Endodermal cell (in vitro differentiated cells): ENCODE measurements at regions not wholly inside any gene's neighbourhood (a gene's known extent, or its start where the extent isn't known, plus 50 kb on each side); places are given as distances from the start of the nearest gene placed in this dataset.

Experiments
- DNase-seq: peaks from one replicate; pipeline ENCODE4 v3.0.0-alpha.2; 2017
- H3K27ac ChIP-seq: 2 replicates; pipeline ENCODE4 v1.5.1; 2013; ENCODE audit warnings: mild to moderate bottlenecking, low read depth, low read length, moderate library complexity
- H3K27me3 ChIP-seq: 2 replicates; pipeline ENCODE4 v1.6.1; 2013; ENCODE audit warnings: mild to moderate bottlenecking, low read length, moderate library complexity; ENCODE audit not compliant: insufficient read depth, control insufficient read depth, poor library complexity, severe bottlenecking
- H3K36me3 ChIP-seq: 2 replicates; pipeline ENCODE4 v1.7.0; 2013; ENCODE audit warnings: mild to moderate bottlenecking, low read length, moderate library complexity; ENCODE audit not compliant: control insufficient read depth, insufficient read depth
- H3K4me1 ChIP-seq: one replicate; pipeline ENCODE4 v1.7.0; 2013; ENCODE audit warnings: low read length; ENCODE audit not compliant: control insufficient read depth, insufficient read depth
- H3K4me3 ChIP-seq: 2 replicates; pipeline ENCODE4 v1.5.1; 2013; ENCODE audit warnings: mild to moderate bottlenecking, low read length, moderate library complexity
- H3K9ac ChIP-seq: 2 replicates; pipeline ENCODE4 v1.6.1; 2013; ENCODE audit warnings: mild to moderate bottlenecking, low read length, moderate library complexity; ENCODE audit not compliant: poor library complexity, severe bottlenecking; ENCODE audit errors: extremely low read depth
- H3K9me3 ChIP-seq: 2 replicates; pipeline ENCODE4 v1.6.1; 2013; ENCODE audit warnings: mild to moderate bottlenecking, low read length, moderate library complexity; ENCODE audit not compliant: control insufficient read depth
- H3K27ac Mint-ChIP-seq: 2 replicates; pipeline ENCODE4 v1.8.0; 2020; ENCODE audit warnings: mixed read lengths
- H3K27me3 Mint-ChIP-seq: 2 replicates; pipeline ENCODE4 v1.8.0; 2021; ENCODE audit warnings: mild to moderate bottlenecking, mixed read lengths; ENCODE audit not compliant: insufficient read depth
- H3K36me3 Mint-ChIP-seq: 2 replicates; pipeline ENCODE4 v1.8.0; 2020; ENCODE audit warnings: low read depth, mixed read lengths
- H3K4me1 Mint-ChIP-seq: 2 replicates; pipeline ENCODE4 v1.8.0; 2020; ENCODE audit warnings: mixed read lengths
- H3K4me3 Mint-ChIP-seq: 2 replicates; pipeline ENCODE4 v1.8.0; 2020; ENCODE audit warnings: mild to moderate bottlenecking, moderate library complexity, mixed read lengths
- H3K9me3 Mint-ChIP-seq: 2 replicates; pipeline ENCODE4 v1.8.0; 2020; ENCODE audit warnings: mild to moderate bottlenecking, mixed read lengths
- WGBS, 2 experiments: methylation state at CpG; one replicate each; pipeline versions ENCODE4 v1.1.5 to v1.1.7; 2013; ENCODE audit warnings: missing lambda C conversion rate in 2 of 2, mixed read lengths in 1 of 2; ENCODE audit not compliant: insufficient coverage in 1 of 2, insufficient read length in 1 of 2; 5-methylcytosine and 5-hydroxymethylcytosine counted together
- TF ChIP-seq, protein P1 (sequence below): fragments of 200-600 bp; sonication (generic); conservative IDR thresholded peaks from 2 replicates; pipeline ENCODE4 v1.5.0; 2021; ENCODE audit warnings: antibody characterized with exemption, mild to moderate bottlenecking

GRCh38 chr16:54480429-54480828 is 193.8 kb upstream of the IRX3 start:
- H3K9me3 Mint-ChIP-seq: no peaks in the 10 kb centered on the region
- no peak overlapping the region for H3K27ac Mint-ChIP-seq
- H3K27me3 Mint-ChIP-seq: peaks cover 7% of the 10 kb centered on the region
- no peaks in the 10 kb centered on the region for H3K36me3 Mint-ChIP-seq
- DNase-seq: no peak
- H3K9me3 ChIP-seq: no peaks in the 10 kb centered on the region
- no peaks in the 10 kb centered on the region for H3K27me3 ChIP-seq
- WGBS, 2 experiments: 84 to 97% methylated on average over 4 to 5 of the region's 5 CpGs
- no peak overlapping the region for H3K4me3 Mint-ChIP-seq
- H3K4me1 ChIP-seq: no peaks in the 10 kb centered on the region
- TF ChIP-seq, protein P1, sequence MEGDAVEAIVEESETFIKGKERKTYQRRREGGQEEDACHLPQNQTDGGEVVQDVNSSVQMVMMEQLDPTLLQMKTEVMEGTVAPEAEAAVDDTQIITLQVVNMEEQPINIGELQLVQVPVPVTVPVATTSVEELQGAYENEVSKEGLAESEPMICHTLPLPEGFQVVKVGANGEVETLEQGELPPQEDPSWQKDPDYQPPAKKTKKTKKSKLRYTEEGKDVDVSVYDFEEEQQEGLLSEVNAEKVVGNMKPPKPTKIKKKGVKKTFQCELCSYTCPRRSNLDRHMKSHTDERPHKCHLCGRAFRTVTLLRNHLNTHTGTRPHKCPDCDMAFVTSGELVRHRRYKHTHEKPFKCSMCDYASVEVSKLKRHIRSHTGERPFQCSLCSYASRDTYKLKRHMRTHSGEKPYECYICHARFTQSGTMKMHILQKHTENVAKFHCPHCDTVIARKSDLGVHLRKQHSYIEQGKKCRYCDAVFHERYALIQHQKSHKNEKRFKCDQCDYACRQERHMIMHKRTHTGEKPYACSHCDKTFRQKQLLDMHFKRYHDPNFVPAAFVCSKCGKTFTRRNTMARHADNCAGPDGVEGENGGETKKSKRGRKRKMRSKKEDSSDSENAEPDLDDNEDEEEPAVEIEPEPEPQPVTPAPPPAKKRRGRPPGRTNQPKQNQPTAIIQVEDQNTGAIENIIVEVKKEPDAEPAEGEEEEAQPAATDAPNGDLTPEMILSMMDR: no peak
- H3K27ac ChIP-seq: no peak overlapping the region
- no peak overlapping the region for H3K4me3 ChIP-seq
- H3K36me3 ChIP-seq: no peaks in the 10 kb centered on the region
- H3K4me1 Mint-ChIP-seq: peaks cover 8% of the 10 kb centered on the region
- no peak overlapping the region for H3K9ac ChIP-seq

DNA sequence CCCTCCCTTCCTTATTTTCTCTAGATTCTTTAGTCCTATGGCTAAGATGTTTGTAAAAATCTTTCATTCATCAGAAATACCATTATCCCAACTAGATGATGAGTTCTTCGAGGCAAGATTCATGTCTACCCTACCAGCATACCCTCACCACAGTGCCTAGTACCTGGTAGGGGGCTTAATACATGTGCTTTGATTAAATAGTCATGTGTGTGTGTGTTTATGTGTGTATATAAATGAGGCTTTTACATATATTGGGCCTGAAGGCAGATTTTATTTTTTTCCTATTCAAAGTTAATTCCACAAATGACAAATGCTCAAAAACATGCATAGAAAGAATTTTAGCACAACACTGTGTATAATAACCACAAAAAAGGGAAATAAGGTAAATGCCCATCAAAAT is 193.0 kb upstream of the IRX3 start:
- H3K36me3 Mint-ChIP-seq: no peaks in the 10 kb centered on the region
- no peak overlapping the region for H3K27ac Mint-ChIP-seq
- H3K27me3 Mint-ChIP-seq: peaks cover 11% of the 10 kb centered on the region
- no peak for DNase-seq
- Histone ChIP-seq H3K4me3 (no peak overlapping the region), H3K4me1 (no peaks in the 10 kb centered on the region), H3K27ac (no peak overlapping the region), H3K9me3 (no peaks in the 10 kb centered on the region), H3K27me3 (no peaks in the 10 kb centered on the region), H3K9ac (no peak overlapping the region), H3K36me3 (no peaks in the 10 kb centered on the region)
- TF ChIP-seq, protein P1: no peak
- H3K9me3 Mint-ChIP-seq: no peaks in the 10 kb centered on the region
- 100% methylated on average over 1 of the region's 1 CpG; no CpG with 5 or more reads in 1 of the 2 experiments for WGBS, 2 experiments
- H3K4me1 Mint-ChIP-seq: peaks cover 8% of the 10 kb centered on the region
- no peak overlapping the region for H3K4me3 Mint-ChIP-seq

DNA sequence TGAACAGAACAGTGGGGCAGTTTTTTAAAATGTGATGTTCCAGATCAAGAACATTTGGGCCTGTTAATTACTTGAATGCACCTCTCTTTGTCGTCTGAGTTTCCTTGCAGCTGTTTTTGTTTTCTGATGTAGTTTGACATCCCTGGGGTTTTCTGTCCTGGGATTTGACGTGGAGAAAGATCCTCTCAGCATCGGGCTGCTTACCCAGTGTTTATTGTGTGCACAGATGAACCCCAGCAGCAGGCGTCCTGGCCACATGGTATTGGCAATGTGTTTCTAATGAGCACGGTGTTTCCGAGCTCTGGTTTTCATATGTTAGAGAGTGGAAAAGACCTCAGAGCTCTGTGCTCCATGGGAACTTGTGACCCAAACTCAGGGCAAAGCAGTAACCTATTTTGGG is 191.1 kb upstream of the IRX3 start:
- no peak for DNase-seq
- 88 to 94% methylated on average over 5 to 6 of the region's 6 CpGs for WGBS, 2 experiments
- H3K9me3 Mint-ChIP-seq: no peaks in the 10 kb centered on the region
- H3K4me3 Mint-ChIP-seq: no peak overlapping the region
- peaks cover 6% of the 10 kb centered on the region for H3K4me1 Mint-ChIP-seq
- TF ChIP-seq, protein P1: no peak
- H3K27ac Mint-ChIP-seq: no peak overlapping the region
- Histone ChIP-seq H3K27ac (no peak overlapping the region), H3K4me3 (no peak overlapping the region), H3K9me3 (no peaks in the 10 kb centered on the region), H3K27me3 (no peaks in the 10 kb centered on the region), H3K4me1 (no peaks in the 10 kb centered on the region), H3K36me3 (no peaks in the 10 kb centered on the region), H3K9ac (no peak overlapping the region)
- H3K36me3 Mint-ChIP-seq: no peaks in the 10 kb centered on the region
- peaks cover 11% of the 10 kb centered on the region for H3K27me3 Mint-ChIP-seq
